GM12878 (cell line): ENCODE measurements at regions not wholly inside any gene's neighbourhood (a gene's known extent, or its start where the extent isn't known, plus 50 kb on each side); places are given as distances from the start of the nearest gene placed in this dataset.

ENCODE experiments used
- CTCF ChIP-seq, 3 experiments: IDR thresholded peaks in 2 of 3; conservative IDR thresholded peaks in 1 of 3; 2 replicates each; pipeline ENCODE4 v1.5.1; 2011; ENCODE audit warnings: low read depth in 3 of 3, low read length in 3 of 3, mild to moderate bottlenecking in 3 of 3, control low read depth in 2 of 3, moderate library complexity in 2 of 3, inconsistent platforms in 1 of 3, mixed read lengths in 1 of 3; ENCODE audit not compliant: control insufficient read depth in 2 of 3, insufficient read depth in 1 of 3; ENCODE audit errors: extremely low read depth in 1 of 3
- FOXK2 ChIP-seq: fragments of 450-650 bp; IDR thresholded peaks from 2 replicates; pipeline ENCODE4 v1.6.1; 2017; ENCODE audit warnings: mild to moderate bottlenecking, moderate library complexity
- MLLT1 ChIP-seq: fragments of 450-650 bp; IDR thresholded peaks from 2 replicates; pipeline ENCODE4 v1.6.1; 2016; ENCODE audit warnings: mild to moderate bottlenecking
- RCOR1 ChIP-seq: conservative IDR thresholded peaks from 2 replicates; pipeline ENCODE4 v1.6.1; 2012; ENCODE audit warnings: low read depth, low read length, improper control_type of control experiment
- TBL1XR1 ChIP-seq: IDR thresholded peaks from 2 replicates; pipeline ENCODE4 v1.6.1; 2012; ENCODE audit warnings: low read depth, low read length, improper control_type of control experiment
- ZNF274 ChIP-seq: IDR thresholded peaks from one replicate; pipeline ENCODE4 v1.8.0; 2011; ENCODE audit not compliant: insufficient read length, insufficient read depth
- ZNF622 ChIP-seq: fragments of 450-650 bp; IDR thresholded peaks from 2 replicates; pipeline ENCODE4 v1.6.1; 2017; ENCODE audit warnings: mild to moderate bottlenecking, inconsistent platforms

- no peak for TF ChIP-seq MLLT1
- no peak for TF ChIP-seq FOXK2
- TF ChIP-seq TBL1XR1: no peak
- no peak for TF ChIP-seq ZNF622
- no peak for TF ChIP-seq RCOR1
- TF ChIP-seq ZNF274: no peak
- no peak for TF ChIP-seq CTCF (IDR thresholded peaks at IDR 0.05 in 2 of 3, conservative IDR thresholded peaks at IDR 0.05 in 1 of 3; ENCODE audit: control insufficient read depth in 2 of 3, extremely low read depth in 1 of 3, insufficient read depth in 1 of 3, low read depth in 3 of 3, low read length in 3 of 3)
Observed at GRCh38 chr5:106361905-106362304, 1308.8 kb downstream of the EFNA5 start.
